GM12892 (cell line): ENCODE measurements at regions not wholly inside any gene's neighbourhood (a gene's known extent, or its start where the extent isn't known, plus 50 kb on each side); places are given as distances from the start of the nearest gene placed in this dataset.
"Not testable (repeated sequence)": the region's sequence is repeated elsewhere in the genome, so short reads cannot be mapped to it uniquely, and the experiment has no call there.

Experiments
- DNase-seq: peaks from one replicate; pipeline ENCODE4 v3.0.0; 2011; ENCODE audit not compliant: insufficient read length
- FAIRE-seq: peaks from 2 replicates; lab custom pipeline; 2011; peaks lifted over from hg19 to GRCh38; lab: Jason Lieb, UNC
- POLR2A ChIP-seq: IDR thresholded peaks from 2 replicates; pipeline ENCODE4 v1.6.1; 2011; ENCODE audit warnings: low read depth, low read length, control low read depth
- POLR2AphosphoS5 ChIP-seq: IDR thresholded peaks from 2 replicates; pipeline ENCODE4 v1.6.1; 2011; ENCODE audit warnings: low read depth, low read length, control low read depth
- TAF1 ChIP-seq: IDR thresholded peaks from 2 replicates; pipeline ENCODE4 v1.6.1; 2011; ENCODE audit warnings: low read depth, mild to moderate bottlenecking, control low read depth, low read length, borderline replicate concordance

- DNase-seq (no peak), FAIRE-seq (no peak)
- TF ChIP-seq TAF1 (no peak), POLR2A (no peak), POLR2AphosphoS5 (no peak)
Observed at GRCh38 chr17:53471514-53471913, 351.2 kb upstream of the KIF2B start.

GRCh38 chr17:53470626-53471025, 352.1 kb upstream of the KIF2B start:
- FAIRE-seq (no peak), DNase-seq (no peak)
- no peak for TF ChIP-seq TAF1
- TF ChIP-seq POLR2A, result no peak
- TF ChIP-seq POLR2AphosphoS5, result no peak

- DNase-seq, result no peak
- FAIRE-seq, result no peak
- no peak for TF ChIP-seq POLR2A
- no peak for TF ChIP-seq TAF1
- no peak for TF ChIP-seq POLR2AphosphoS5
Observed at GRCh38 chr17:53466733-53467132, 356.0 kb upstream of the KIF2B start.

GRCh38 chr17:53464396-53464795, 358.3 kb upstream of the KIF2B start:
- not testable (repeated sequence) for DNase-seq, FAIRE-seq

- FAIRE-seq (no peak), DNase-seq (no peak)
- TF ChIP-seq POLR2AphosphoS5 (no peak), POLR2A (no peak), TAF1 (no peak)
Observed at GRCh38 chr17:53463363-53463762, 359.4 kb upstream of the KIF2B start.

- no peak for FAIRE-seq
- TF ChIP-seq POLR2AphosphoS5 (no peak), POLR2A (no peak), TAF1 (no peak)
Observed at GRCh38 chr17:53462393-53462811, 360.3 kb upstream of the KIF2B start.

GRCh38 chr17:53455943-53456342, 366.8 kb upstream of the KIF2B start:
- not testable (repeated sequence) for DNase-seq, FAIRE-seq

More at GRCh38 chr17:53462393-53462811, 360.3 kb upstream of the KIF2B start:
- DNase-seq, result no peak

- DNase-seq (no peak), FAIRE-seq (no peak)
- no peak for TF ChIP-seq POLR2A
- no peak for TF ChIP-seq POLR2AphosphoS5
- TF ChIP-seq TAF1, result no peak
Observed at GRCh38 chr17:53454337-53454736, 368.4 kb upstream of the KIF2B start.

GRCh38 chr17:53449324-53449723, 373.4 kb upstream of the KIF2B start:
- no peak for TF ChIP-seq TAF1
- TF ChIP-seq POLR2A, result no peak
- FAIRE-seq (no peak), DNase-seq (no peak)

GRCh38 chr17:53428913-53429312, 393.8 kb upstream of the KIF2B start:
- no peak for TF ChIP-seq POLR2AphosphoS5
- TF ChIP-seq POLR2A, result no peak
- TF ChIP-seq TAF1, result no peak
- FAIRE-seq (no peak), DNase-seq (no peak)

- FAIRE-seq, result no peak
- TF ChIP-seq POLR2AphosphoS5 (no peak), TAF1 (no peak), POLR2A (no peak)
- no peak for DNase-seq
Observed at GRCh38 chr17:53426505-53426904, 396.2 kb upstream of the KIF2B start.

GRCh38 chr17:53420035-53420641, 402.6 kb upstream of the KIF2B start:
- DNase-seq (no peak), FAIRE-seq (no peak)
- TF ChIP-seq POLR2AphosphoS5, result no peak
- no peak for TF ChIP-seq POLR2A
- no peak for TF ChIP-seq TAF1

- DNase-seq, result no peak
- TF ChIP-seq POLR2A (no peak), POLR2AphosphoS5 (no peak), TAF1 (no peak)
- FAIRE-seq, result no peak
Observed at GRCh38 chr17:53409588-53409987, 413.1 kb upstream of the KIF2B start.
